ENCODE measurements at regions not wholly inside any gene's neighbourhood (a gene's known extent, or its start where the extent isn't known, plus 50 kb on each side); places are given as distances from the start of the nearest gene placed in this dataset.
"Not testable (repeated sequence)": the region's sequence is repeated elsewhere in the genome, so short reads cannot be mapped to it uniquely, and the experiment has no call there.

DNA sequence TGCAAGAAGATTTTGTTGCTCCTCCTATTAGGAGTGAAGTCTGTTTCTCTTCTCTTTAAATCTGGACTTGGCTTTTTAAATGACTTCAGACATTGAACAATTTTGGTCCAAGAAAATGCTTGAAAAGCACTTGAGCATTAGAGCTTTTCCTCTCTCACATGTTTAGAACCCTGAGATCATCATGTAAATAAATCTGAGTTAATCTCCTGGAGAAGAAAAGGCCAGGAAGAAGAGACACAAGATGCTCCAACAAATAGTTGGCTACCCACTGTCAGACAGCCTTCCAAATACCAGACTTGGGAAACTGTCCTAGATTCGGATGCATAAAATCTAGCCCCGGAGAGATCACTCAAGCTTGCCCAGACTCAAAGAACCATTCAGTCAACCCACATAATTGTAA is 1353.1 kb upstream of the ADGRL4 start:
- no peak for DNase-seq

- DNase-seq: no peak
Measured at GRCh38 chr1:80349218-80349617, 1342.7 kb upstream of the ADGRL4 start.

- DNase-seq: no peak
Measured at GRCh38 chr1:80341021-80341420, 1334.5 kb upstream of the ADGRL4 start.

DNA sequence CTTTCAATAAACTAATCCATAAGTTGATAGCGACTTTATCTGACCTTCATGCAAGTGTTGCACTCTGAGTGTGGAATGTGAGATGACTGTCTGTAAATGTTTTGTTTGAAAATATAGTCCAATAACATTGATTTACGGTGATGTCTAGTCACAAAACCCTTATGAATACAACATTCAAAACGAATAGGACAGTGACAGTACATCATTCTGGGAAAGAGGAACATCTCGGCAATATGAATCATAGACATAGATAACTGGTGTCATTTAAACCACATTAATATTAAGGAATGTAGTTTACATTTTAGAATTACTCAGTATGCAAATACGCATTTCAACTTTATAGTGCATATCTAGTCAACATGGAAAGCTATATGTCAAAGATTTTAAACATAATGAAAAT is 1311.6 kb upstream of the ADGRL4 start:
- DNase-seq: no peak

DNA sequence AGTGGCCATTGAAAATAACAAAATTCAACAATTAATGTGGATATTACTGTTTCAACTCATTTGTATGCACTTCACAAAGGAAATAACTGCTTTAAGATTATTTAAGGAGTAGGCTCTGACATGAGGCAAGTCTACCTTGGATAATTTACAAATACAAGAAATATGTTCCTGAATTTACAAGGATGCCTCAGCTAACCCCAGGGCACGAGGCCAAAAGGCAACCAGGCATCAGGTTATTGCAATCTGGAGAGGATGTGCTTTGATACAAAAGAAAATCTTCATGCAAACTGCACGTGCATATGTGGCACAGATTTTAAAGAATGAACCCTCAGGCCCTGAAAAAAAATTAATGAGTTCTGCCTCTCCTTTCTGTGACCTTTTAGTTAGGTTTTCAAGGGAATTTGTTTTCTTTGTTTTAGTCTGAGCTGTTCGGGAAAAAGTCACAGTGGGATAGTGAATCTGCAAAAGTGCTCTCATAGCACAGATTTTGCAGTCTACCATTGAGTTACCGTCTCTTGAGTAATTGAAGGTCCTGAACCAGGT is 1304.2 kb upstream of the ADGRL4 start:
- peak; percentile 77 for DNase-seq

DNA sequence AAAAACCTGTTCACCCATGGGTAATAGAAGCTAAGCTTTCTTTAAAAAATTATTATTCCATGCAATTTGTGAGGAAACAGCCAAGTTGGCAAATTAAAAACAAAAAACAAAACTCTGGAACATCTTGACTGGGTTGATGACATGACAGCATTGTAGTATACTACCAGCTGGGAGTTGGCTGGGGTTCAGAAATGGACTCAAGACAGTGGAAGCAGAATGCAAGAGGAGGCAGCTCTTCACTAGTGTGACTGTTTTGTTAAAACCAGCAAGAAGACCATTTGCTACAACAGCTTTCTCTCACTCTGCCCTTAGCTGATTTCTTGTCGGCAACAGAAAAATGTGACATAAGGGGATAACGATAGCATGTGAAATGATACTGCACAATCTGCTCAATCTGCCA is 1298.9 kb upstream of the ADGRL4 start:
- DNase-seq: peak; percentile 63

DNA sequence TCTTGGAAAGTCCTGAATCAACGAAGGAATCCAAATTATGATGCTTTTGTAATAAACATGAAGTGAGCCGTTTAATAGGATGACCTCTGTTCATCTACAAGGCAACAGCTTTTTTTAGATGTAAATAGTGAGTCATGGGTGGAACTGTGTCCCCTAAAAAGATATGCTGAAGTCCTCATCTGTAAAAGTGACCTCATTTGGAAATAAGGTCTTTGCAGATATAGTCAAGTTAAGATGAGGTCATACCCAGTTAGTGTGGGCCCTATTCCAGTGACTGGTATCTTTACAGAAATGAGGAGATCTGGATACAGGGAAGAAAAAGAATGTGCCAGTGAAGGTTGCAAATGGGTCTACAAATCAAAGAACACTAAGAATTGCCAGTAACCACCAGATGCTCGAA is 1287.3 kb upstream of the ADGRL4 start:
- no peak for DNase-seq

- DNase-seq: not testable (repeated sequence)
Measured at GRCh38 chr1:80288750-80289149, 1282.2 kb upstream of the ADGRL4 start.

- DNase-seq: no peak
Measured at GRCh38 chr1:80282536-80282935, 1276.0 kb upstream of the ADGRL4 start.

- DNase-seq: no peak
Measured at GRCh38 chr1:80278936-80279335, 1272.4 kb upstream of the ADGRL4 start.

GRCh38 chr1:80274256-80274655 is 1267.7 kb upstream of the ADGRL4 start:
- DNase-seq: no peak

DNA sequence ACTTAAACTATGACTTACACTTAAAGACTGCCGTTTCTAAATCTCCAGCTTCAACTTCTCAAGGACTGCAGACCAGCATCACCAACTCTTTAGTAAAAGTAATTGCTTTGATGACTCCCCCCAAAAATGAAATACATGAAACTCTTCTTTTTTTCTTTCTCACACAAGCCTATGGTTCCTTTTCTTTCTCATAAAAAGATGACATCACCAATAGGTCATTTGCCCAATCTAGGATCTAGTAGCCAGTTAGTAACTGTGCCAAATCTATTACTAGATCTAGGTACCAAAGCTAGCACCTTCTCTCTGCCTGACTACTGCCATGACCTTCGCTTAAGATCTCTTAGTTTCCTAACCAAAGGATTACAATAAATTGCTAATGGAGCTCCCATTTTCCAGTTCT is 1266.0 kb upstream of the ADGRL4 start:
- DNase-seq: no peak

DNA sequence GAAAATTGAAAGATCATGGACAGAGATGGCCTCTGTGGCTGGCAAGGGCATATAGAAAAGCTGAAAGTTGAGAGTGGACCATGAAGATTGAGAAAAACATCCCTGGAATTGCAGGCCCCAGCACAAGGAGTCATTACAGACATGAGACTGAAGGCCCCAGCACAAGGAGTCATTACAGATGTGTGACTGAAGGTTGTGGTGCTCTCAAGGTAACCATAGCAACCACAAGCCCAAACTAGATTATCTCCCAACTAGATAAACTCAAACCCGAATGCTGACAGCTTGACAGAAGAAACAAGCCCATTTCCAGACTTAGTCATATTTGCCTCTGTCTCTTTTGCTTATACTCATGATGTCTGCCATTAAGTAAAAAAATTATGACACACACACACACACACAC is 1252.1 kb upstream of the ADGRL4 start:
- no peak for DNase-seq

DNA sequence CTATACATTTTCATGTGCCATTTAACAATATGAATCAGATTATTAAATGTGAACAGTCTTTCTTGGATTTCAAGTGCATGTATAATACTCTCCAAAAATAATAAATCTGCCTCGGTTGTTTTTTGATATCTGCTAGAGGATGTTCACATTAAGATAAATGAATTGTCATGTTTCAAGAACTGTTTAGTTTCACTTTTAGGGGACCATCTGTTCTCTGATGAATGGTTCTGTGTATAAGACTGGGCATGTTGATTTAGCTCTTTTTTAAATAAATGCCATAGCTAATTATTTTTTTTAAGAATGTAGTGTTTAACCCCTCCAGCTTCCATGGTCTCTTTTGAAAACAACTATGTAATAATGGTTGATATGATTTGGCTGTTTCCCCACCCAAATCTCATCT is 1245.1 kb upstream of the ADGRL4 start:
- DNase-seq: peak; percentile 84

GRCh38 chr1:80251171-80251570 is 1244.6 kb upstream of the ADGRL4 start:
- DNase-seq: no peak

DNA sequence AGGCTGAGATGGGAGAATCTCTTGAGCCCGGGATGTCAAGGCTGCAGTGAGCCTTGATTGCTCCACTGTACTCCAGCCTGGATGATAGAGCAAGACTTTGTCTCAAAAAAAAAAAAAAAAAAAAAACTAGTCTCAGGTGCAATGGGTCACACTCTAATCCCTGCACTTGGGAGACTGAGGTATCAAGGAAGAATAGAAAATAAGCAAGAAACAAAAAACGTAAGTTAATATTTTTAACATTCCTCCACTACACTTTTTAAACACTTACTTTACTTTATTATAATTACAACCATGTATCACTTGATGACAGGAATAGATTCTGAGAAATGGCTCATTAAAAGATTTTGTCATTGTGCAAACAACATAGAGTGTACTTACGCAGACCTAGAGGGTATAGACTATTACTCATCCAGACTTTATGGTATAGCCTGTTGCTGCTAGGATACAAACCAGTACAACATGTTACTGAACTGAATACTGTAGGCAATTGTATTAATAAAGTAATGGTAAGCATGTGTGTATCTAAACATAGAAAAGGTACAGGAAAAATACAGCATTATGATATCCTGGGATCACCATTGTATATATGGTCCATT is 1244.1 kb upstream of the ADGRL4 start:
- no peak for DNase-seq

DNA sequence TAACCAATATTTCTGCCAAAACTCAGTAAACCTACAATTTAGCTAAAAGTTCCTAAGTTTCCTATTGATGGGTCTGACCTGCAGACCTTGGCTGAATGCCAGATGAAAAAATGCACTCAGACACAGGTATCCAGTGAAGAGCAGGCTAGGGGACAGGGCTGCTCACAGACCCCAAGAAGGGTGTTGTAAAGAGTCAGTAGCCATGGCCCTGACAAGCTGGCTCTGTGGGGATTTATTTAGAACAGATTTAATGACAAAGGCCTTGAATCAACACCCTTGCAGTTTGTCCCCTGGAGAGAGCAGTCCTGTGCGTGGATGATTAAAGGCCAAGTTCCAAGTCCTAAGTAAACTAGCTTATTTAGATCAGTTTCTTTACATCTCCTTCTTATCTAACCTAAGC is 1243.2 kb upstream of the ADGRL4 start:
- no peak for DNase-seq

- DNase-seq: no peak
Measured at GRCh38 chr1:80248886-80249285, 1242.4 kb upstream of the ADGRL4 start.

DNA sequence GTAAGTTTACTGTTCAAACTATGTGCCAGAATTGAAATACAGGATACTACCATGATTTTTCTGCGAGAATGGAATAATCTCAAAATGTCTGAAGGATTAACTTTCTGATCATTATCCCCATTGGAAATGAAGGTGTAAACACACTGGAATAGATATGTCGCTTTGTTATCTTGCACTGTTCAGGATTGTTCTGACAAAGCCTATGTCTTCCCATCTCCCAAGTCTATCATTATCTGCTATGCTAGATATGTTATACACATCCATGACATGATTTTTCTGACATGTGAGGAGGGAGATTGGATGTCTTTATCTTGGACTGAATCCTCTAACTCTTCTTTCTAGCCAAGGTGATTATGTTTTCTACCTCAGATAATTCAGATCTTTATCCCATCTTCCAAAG is 1239.3 kb upstream of the ADGRL4 start:
- no peak for DNase-seq

- DNase-seq: no peak
Measured at GRCh38 chr1:80244372-80244771, 1237.8 kb upstream of the ADGRL4 start.

DNA sequence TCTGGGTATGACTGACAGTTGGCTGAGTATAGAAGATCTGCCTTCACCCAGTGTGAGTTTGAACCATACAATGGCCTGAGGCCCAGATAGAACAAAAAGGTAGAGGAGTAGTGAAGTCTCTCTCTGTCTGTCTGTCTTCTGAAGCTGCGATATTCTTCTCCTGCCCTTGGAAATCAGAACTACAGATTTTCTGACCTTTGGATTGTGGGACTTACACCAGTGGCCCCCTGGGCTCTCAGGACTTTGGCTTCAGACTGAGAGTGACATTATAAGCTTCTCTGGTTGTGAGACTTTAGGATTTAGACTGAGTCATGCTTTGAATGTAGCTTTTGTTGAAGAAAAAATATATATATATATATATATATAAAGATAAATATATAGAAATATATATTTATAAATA is 1235.0 kb upstream of the ADGRL4 start:
- no peak for DNase-seq

- no peak for DNase-seq
Measured at GRCh38 chr1:80225510-80225909, 1219.0 kb upstream of the ADGRL4 start.

DNA sequence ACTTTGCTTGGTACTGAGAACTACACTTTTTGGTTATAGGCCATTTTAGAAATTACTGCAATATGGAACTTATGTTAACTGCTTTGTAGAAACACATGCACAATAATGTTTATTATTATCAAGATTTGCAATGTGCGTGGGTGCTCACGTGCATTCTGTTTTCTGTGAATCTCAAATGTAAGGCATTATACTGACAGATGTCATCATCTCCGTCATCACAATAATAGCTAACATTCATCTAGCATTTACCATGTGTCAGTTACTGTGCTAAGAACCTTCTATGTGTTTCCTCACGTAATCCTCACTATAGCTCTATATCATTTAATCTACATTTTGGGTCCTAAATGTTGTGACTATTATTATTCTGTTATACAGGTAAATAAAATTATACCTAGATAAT is 1214.8 kb upstream of the ADGRL4 start:
- DNase-seq: no peak

DNA sequence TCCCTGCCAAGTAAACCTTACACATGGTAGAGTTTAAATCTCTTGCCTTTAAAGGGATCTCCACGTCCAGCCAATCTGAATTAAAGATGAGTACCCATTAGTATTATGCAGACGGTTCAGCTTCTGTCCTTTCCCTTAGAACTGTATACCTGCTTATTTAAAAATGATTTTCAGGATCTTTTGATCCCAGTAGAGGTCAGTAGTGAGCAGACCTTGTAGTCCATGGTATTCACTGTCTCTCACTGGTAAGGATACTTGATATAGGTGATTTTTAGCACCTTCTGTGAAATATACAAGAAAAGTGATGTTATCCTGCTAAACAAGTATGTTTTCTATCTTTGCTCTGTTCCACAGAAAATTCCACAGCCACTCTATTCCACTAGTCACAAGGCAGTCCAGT is 1211.6 kb upstream of the ADGRL4 start:
- peak; percentile 55 for DNase-seq

- DNase-seq: peak; percentile 74
Measured at GRCh38 chr1:80217377-80217986, 1211.0 kb upstream of the ADGRL4 start.

Data from NCI-H1694 (cell line).